ENCODE measurements at regions not wholly inside any gene's neighbourhood (a gene's known extent, or its start where the extent isn't known, plus 50 kb on each side); places are given as distances from the start of the nearest gene placed in this dataset.
"Not testable (repeated sequence)": the region's sequence is repeated elsewhere in the genome, so short reads cannot be mapped to it uniquely, and the experiment has no call there.

- H3K9me3 Mint-ChIP-seq = no peaks in the 10 kb centered on the region
- ChIA-PET POLR2A (no interaction called here), CTCF (no interaction called here)
- no peaks in the 10 kb centered on the region for H3K4me1 Mint-ChIP-seq
- TF ChIP-seq, protein P1, sequence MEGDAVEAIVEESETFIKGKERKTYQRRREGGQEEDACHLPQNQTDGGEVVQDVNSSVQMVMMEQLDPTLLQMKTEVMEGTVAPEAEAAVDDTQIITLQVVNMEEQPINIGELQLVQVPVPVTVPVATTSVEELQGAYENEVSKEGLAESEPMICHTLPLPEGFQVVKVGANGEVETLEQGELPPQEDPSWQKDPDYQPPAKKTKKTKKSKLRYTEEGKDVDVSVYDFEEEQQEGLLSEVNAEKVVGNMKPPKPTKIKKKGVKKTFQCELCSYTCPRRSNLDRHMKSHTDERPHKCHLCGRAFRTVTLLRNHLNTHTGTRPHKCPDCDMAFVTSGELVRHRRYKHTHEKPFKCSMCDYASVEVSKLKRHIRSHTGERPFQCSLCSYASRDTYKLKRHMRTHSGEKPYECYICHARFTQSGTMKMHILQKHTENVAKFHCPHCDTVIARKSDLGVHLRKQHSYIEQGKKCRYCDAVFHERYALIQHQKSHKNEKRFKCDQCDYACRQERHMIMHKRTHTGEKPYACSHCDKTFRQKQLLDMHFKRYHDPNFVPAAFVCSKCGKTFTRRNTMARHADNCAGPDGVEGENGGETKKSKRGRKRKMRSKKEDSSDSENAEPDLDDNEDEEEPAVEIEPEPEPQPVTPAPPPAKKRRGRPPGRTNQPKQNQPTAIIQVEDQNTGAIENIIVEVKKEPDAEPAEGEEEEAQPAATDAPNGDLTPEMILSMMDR (IDR thresholded peaks at IDR 0.05) = no peak
- intact Hi-C loops (cut with micrococcal nuclease) = no loop called here
- no peak overlapping the region for H3K4me3 Mint-ChIP-seq
- H3K27me3 Mint-ChIP-seq = peaks cover 12% of the 10 kb centered on the region
- no peak for DNase-seq
- ATAC-seq (ENCODE audit: low read depth) = no peak
- H3K36me3 Mint-ChIP-seq (ENCODE audit: low read depth) = no peaks in the 10 kb centered on the region
- no peak overlapping the region for H3K27ac Mint-ChIP-seq
Measured at GRCh38 chr7:7017707-7018280, 164.6 kb upstream of the C1GALT1 start.

DNA sequence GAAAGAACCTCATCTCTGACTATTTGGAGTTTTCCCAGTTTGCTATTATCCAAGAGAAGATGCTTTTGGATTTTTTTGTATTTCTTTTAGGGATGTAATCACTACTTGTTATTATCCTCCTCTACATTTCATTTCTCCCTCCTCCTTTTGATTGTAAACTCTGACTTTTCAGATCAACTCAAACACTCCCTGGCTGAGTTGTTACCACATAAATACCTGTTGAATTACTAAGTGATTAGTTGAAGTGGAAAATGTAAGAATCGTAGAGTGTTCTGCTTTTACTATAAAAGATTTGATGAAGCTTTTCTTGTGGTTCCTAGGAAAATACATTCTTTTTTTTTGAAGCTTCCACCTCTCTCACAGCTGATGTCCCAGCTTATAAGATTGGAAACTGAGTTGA, 164.1 kb upstream of the C1GALT1 start:
- no peak for ATAC-seq (ENCODE audit: low read depth)
- Mint-ChIP-seq H3K4me3 (no peak overlapping the region), H3K9me3 (no peaks in the 10 kb centered on the region), H3K27ac (no peak overlapping the region), H3K4me1 (no peaks in the 10 kb centered on the region), H3K27me3 (peaks cover 13% of the 10 kb centered on the region), H3K36me3 (ENCODE audit: low read depth) (no peaks in the 10 kb centered on the region)
- ChIA-PET POLR2A (no interaction called here), CTCF (no interaction called here)
- TF ChIP-seq, protein P1 (IDR thresholded peaks at IDR 0.05) = no peak
- intact Hi-C loops (cut with micrococcal nuclease) = no loop called here
- DNase-seq = no peak

DNA sequence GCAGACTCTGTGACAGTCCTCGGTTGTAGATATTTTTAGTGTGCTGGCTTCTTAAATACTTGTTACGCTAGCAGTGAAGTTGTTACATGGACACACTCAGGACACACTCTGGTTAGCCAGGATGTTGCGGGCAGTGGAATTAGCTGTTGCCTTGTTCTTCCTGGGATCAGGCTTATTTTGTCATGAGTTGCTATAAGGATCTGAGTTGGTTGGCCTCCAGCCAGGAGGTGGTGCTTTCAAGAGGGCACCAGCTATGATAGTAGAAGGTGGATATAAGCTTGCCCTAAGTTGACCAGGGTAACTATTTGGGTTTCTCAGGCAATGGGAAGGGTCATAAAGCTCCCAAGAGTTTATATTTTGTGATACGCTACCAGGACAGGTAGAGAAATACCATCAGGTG, 150.1 kb upstream of the C1GALT1 start:
- intact Hi-C loops (cut with micrococcal nuclease) = no loop called here
- CTCF ChIA-PET = no interaction called here
- Mint-ChIP-seq H3K4me1 (no peaks in the 10 kb centered on the region), H3K36me3 (ENCODE audit: low read depth) (no peaks in the 10 kb centered on the region), H3K27me3 (peaks cover 42% of the 10 kb centered on the region), H3K4me3 (no peak overlapping the region), H3K9me3 (no peaks in the 10 kb centered on the region), H3K27ac (no peak overlapping the region)
- ATAC-seq (ENCODE audit: low read depth) = no peak
- POLR2A ChIA-PET = interaction anchor here (0.6 kb wide), 1 partner anchor 14 kb away, joined by 3 read pairs; no protein-coding TSS in a partner anchor
- no peak for DNase-seq
- TF ChIP-seq, protein P1 (IDR thresholded peaks at IDR 0.05) = no peak

DNA sequence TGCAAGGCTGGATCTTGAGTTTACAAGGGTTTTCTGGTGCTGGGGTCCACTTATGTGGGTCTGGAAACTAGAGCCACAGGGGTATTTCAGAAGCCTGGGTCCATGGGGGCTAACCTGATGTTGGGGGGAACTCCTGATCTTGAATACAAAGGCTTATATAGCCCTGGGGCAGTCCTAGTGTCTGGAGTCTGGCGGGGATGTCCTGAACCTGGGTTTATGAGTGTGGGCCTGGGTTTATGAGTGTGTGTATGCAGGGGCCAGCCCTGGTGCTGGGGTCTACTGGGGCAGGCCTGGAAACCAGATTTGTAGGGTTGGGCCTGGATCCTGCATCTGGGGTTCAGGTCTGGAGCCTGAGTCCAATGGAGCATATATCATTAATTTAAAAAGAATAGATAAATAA, 146.5 kb upstream of the C1GALT1 start:
- TF ChIP-seq, protein P1 (IDR thresholded peaks at IDR 0.05) = no peak
- CTCF ChIA-PET = no interaction called here

DNA sequence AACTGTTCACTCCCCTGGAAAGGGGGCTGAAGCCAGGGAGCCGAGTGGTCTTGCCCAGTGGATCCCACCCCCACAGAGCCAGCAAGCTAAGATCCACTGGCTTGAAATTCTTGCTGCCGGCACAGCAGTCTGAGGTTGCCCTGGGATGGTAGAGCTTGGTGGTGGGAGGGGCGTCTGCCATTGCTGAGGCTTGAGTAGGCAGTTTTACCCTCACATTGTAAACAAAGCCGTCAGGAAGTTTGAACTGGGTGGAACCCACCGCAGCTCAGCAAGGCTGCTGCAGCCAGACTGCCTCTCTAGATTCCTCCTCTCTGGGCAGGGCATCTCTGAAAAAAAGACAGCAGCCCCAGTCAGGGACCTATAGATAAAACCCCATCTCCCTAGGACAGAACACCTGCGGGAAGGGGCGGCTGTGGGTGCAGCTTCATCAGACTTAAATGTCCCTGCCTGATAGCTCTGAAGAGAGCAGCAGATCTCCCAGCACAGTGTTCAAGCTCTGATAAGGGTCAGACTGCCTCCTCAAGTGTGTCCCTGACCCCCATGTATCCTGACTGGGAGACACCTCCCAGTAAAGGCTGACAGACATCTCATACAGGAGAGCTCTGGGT, 140.0 kb upstream of the C1GALT1 start:
- H3K36me3 Mint-ChIP-seq (ENCODE audit: low read depth); DNase-seq; ATAC-seq (ENCODE audit: low read depth); H3K4me1 Mint-ChIP-seq; CTCF ChIA-PET; H3K9me3 Mint-ChIP-seq; H3K27ac Mint-ChIP-seq; intact Hi-C loops (cut with micrococcal nuclease); H3K4me3 Mint-ChIP-seq: not testable (repeated sequence)
- H3K27me3 Mint-ChIP-seq = peaks cover 10% of the 10 kb centered on the region
- POLR2A ChIA-PET = interaction anchor here (0.6 kb wide), 1 partner anchor 480 kb away, joined by 6 read pairs; no protein-coding TSS in a partner anchor

More for the DNA sequence above, 146.5 kb upstream of the C1GALT1 start:
- H3K4me1 Mint-ChIP-seq = no peaks in the 10 kb centered on the region
- intact Hi-C loops (cut with micrococcal nuclease) = no loop called here
- DNase-seq = no peak
- no peak overlapping the region for H3K27ac Mint-ChIP-seq
- no peaks in the 10 kb centered on the region for H3K9me3 Mint-ChIP-seq
- no peak for ATAC-seq (ENCODE audit: low read depth)
- peaks cover 25% of the 10 kb centered on the region for H3K27me3 Mint-ChIP-seq
- no peak overlapping the region for H3K4me3 Mint-ChIP-seq
- no peaks in the 10 kb centered on the region for H3K36me3 Mint-ChIP-seq (ENCODE audit: low read depth)
- POLR2A ChIA-PET = no interaction called here

Measured in activated B cell treated with CpG ODN at 0.5 μM for 24 hours (primary cell).